Fibroblast of the aortic adventitia (primary cell): ENCODE measurements at regions not wholly inside any gene's neighbourhood (a gene's known extent, or its start where the extent isn't known, plus 50 kb on each side); places are given as distances from the start of the nearest gene placed in this dataset.

Experiments used
- DNase-seq: peaks from one replicate; pipeline ENCODE4 v3.0.0-alpha.2; 2010; ENCODE audit warnings: low read depth
- H3K4me3 ChIP-seq: 2 replicates; pipeline ENCODE4 v1.5.1; 2011; ENCODE audit warnings: low read depth, mild to moderate bottlenecking, control low read depth, low read length, moderate library complexity
- CTCF ChIP-seq: IDR thresholded peaks from 2 replicates; pipeline ENCODE4 v1.5.1; 2011; ENCODE audit warnings: mild to moderate bottlenecking, low read length, control low read depth, inconsistent platforms; ENCODE audit not compliant: insufficient read depth

GRCh38 chr2:220240641-220241040, 613.2 kb downstream of the SLC4A3 start:
- no peak for DNase-seq
- no peak for TF ChIP-seq CTCF

GRCh38 chr2:220241423-220241822, 614.0 kb downstream of the SLC4A3 start:
- no peak overlapping the region for H3K4me3 ChIP-seq
- no peak for TF ChIP-seq CTCF
- DNase-seq = peak; percentile 41

More at GRCh38 chr2:220240641-220241040, 613.2 kb downstream of the SLC4A3 start:
- no peak overlapping the region for H3K4me3 ChIP-seq

GRCh38 chr2:220243571-220243970, 616.1 kb downstream of the SLC4A3 start:
- no peak for DNase-seq
- TF ChIP-seq CTCF = no peak
- no peak overlapping the region for H3K4me3 ChIP-seq

GRCh38 chr2:220246386-220246785, 619.0 kb downstream of the SLC4A3 start:
- no peak for TF ChIP-seq CTCF

GRCh38 chr2:220247588-220248350, 620.3 kb downstream of the SLC4A3 start:
- TF ChIP-seq CTCF = no peak
- DNase-seq = no peak
- no peak overlapping the region for H3K4me3 ChIP-seq

More at GRCh38 chr2:220246386-220246785, 619.0 kb downstream of the SLC4A3 start:
- no peak overlapping the region for H3K4me3 ChIP-seq
- peak; percentile 73 for DNase-seq

- H3K4me3 ChIP-seq = no peak overlapping the region
- DNase-seq = no peak
- no peak for TF ChIP-seq CTCF
Measured at GRCh38 chr2:220259662-220260061, 632.2 kb downstream of the SLC4A3 start.
